Stimulated activated naive B cell treated with anti-CD40 and anti-IgM and Interleukin-4, amounts not matched to agents 10 μg/mL and 1 μg/mL and 100 μg/mL, for 72 hours (primary cell): ENCODE measurements at regions not wholly inside any gene's neighbourhood (a gene's known extent, or its start where the extent isn't known, plus 50 kb on each side); places are given as distances from the start of the nearest gene placed in this dataset.
"Not testable (repeated sequence)": the region's sequence is repeated elsewhere in the genome, so short reads cannot be mapped to it uniquely, and the experiment has no call there.

Experiments used
- ATAC-seq, 2 donors: fragments of 150-1000 bp; cut with Tn5 transposase; replicated peaks; 2 replicates each; pipeline ENCODE4 v1.10.0; 2021; ENCODE audit warnings: moderate library complexity in 1 of 2
- DNase-seq: peaks from one replicate; pipeline ENCODE4 v3.0.0; 2021
- H3K27ac Mint-ChIP-seq: one replicate; pipeline ENCODE4 v1.8.0; 2022; ENCODE audit warnings: mild to moderate bottlenecking, mixed read lengths
- H3K27me3 Mint-ChIP-seq, 2 donors: one replicate each; pipeline ENCODE4 v1.8.0; 2022; ENCODE audit warnings: mixed read lengths in 2 of 2
- H3K36me3 Mint-ChIP-seq, 2 donors: one replicate each; pipeline ENCODE4 v1.8.0; 2022; ENCODE audit warnings: mixed read lengths in 2 of 2, mild to moderate bottlenecking in 1 of 2
- H3K4me1 Mint-ChIP-seq, 2 donors: one replicate each; pipeline ENCODE4 v1.8.0; 2022; ENCODE audit warnings: mixed read lengths in 2 of 2, mild to moderate bottlenecking in 1 of 2
- H3K4me3 Mint-ChIP-seq, 2 donors: one replicate each; pipeline ENCODE4 v1.8.0; 2022; ENCODE audit warnings: mild to moderate bottlenecking in 2 of 2, mixed read lengths in 2 of 2, moderate library complexity in 1 of 2
- H3K9me3 Mint-ChIP-seq, 2 donors: one replicate each; pipeline ENCODE4 v1.8.0; 2022; ENCODE audit warnings: mixed read lengths in 2 of 2, mild to moderate bottlenecking in 1 of 2

DNA sequence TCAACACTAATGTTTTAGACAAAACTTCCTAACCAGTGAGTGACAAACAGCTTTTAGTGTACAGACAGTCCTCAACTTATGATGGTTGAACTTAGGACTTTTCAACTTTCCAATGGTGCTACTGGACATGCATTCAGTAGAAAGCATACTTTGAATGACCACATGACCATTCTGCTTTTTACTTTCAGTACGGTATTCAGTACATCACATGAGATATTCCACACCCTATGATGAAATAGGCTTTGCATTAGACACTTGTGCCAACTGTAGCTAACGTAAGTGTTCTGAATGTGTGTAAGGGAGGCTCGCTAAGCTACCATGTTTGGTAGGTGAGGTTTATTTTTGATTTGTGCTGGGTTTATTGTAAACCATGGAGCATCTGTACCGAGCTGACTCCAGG is 113.7 kb downstream of the WNT7A start:
- H3K4me3 Mint-ChIP-seq = no peak overlapping the region
- no peaks in the 10 kb centered on the region for H3K36me3 Mint-ChIP-seq
- peaks cover 4% of the 10 kb centered on the region in 2 donors for H3K9me3 Mint-ChIP-seq
- DNase-seq (no peak), ATAC-seq (no peak)
- peaks cover under 1 to 6% of the 10 kb centered on the region in 2 donors for H3K27me3 Mint-ChIP-seq
- H3K4me1 Mint-ChIP-seq = no peaks in the 10 kb centered on the region
- H3K27ac Mint-ChIP-seq = no peak overlapping the region

DNA sequence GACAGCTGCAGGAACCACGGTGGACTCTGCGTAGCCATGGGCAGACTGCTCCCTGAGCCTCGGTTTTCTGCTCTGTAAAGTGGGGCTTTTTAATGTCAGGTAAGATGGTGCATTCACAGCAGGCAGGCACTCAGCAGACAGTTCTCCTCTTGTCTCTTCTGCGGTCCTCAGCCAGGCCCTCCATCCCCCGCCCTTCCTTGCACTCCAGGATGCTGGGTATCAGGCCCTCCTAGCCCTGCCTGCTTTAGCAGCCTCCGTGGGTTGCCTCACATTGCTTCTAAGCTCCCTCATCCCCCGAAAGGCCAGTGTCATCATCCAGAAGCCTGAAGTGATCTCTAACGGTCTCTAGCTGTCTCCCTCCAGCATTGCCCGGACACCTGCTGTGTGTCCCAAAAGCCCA is 115.7 kb downstream of the WNT7A start:
- H3K9me3 Mint-ChIP-seq = peaks cover 4% of the 10 kb centered on the region in 2 donors
- no peak for DNase-seq
- no peaks in the 10 kb centered on the region for H3K36me3 Mint-ChIP-seq
- no peaks in the 10 kb centered on the region for H3K4me1 Mint-ChIP-seq
- ATAC-seq = no peak
- peaks cover 5 to 8% of the 10 kb centered on the region in 2 donors for H3K27me3 Mint-ChIP-seq
- no peak overlapping the region for H3K4me3 Mint-ChIP-seq
- no peak overlapping the region for H3K27ac Mint-ChIP-seq

DNA sequence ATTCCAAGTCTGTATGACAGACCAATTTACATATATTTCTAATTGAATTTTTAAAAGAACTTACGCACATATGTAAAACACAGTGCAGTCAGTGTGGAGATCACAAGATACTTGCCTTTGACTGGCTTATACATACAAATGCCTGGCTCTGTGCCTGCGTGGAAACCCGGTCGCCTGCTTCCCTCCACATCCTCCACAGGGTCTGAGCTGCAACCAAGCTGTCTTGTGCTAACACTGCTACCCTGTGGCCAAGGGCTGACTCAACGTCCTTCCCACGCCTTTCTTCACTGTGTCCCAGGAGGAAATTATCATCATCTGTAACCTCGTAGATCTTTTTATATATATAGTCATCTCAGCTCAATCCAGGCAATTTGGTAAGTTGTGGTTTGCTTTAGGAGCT is 117.0 kb downstream of the WNT7A start:
- Mint-ChIP-seq H3K4me1 (no peaks in the 10 kb centered on the region), H3K4me3 (no peak overlapping the region), H3K27me3 (peaks cover 9 to 17% of the 10 kb centered on the region in 2 donors), H3K27ac (no peak overlapping the region), H3K36me3 (no peaks in the 10 kb centered on the region), H3K9me3 (peaks cover 4% of the 10 kb centered on the region in 2 donors)
- DNase-seq = no peak
- no peak for ATAC-seq

DNA sequence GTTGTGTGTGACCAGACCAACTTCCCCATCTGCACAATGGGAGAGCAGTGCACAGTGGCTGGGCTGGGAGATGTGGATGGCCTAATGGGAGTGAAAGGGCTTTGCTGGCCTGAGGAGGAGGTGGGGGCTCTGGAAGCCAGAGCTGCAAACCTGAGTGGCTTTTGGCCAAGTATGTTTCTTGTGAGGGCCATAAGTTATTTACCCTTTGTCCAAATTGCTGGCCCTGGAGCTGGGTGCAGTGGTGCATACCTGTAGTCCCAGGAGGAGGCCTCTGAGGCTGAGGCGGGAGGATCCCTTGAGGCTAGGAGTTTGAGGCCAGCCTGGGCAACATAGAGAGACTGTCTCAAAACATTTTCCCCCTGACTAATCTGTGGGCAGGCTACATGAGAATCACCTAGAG is 129.1 kb downstream of the WNT7A start:
- Mint-ChIP-seq H3K36me3 (no peaks in the 10 kb centered on the region), H3K4me1 (no peaks in the 10 kb centered on the region), H3K27me3 (peaks cover 10 to 27% of the 10 kb centered on the region in 2 donors), H3K9me3 (peaks cover 4 to 12% of the 10 kb centered on the region in 2 donors), H3K27ac (no peak overlapping the region), H3K4me3 (no peak overlapping the region)
- no peak for DNase-seq
- no peak for ATAC-seq

DNA sequence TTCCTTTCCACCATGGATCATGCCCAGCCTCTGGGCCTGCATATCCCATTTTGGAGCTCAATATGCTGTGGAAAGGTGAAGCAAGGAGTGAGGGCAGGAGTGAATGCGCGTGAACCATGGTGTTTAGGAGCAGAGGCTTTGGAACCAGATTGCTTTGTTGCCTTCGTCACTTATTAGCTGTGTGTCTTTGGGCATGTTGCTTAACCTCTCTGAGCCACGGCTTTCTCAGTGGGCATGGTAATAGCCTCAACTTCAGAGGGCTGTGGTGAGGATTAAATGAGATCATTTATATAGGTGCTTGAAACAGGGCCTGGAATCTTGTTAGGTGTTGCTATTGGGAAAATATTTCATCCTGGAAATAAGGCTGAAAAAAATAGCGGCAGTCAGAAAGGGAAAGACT is 129.7 kb downstream of the WNT7A start:
- Mint-ChIP-seq H3K27ac (no peak overlapping the region), H3K9me3 (peaks cover 2 to 8% of the 10 kb centered on the region in 2 donors), H3K27me3 (peaks cover 10 to 27% of the 10 kb centered on the region in 2 donors), H3K36me3 (no peaks in the 10 kb centered on the region), H3K4me1 (no peaks in the 10 kb centered on the region), H3K4me3 (no peak overlapping the region)
- ATAC-seq = no peak
- DNase-seq = no peak

DNA sequence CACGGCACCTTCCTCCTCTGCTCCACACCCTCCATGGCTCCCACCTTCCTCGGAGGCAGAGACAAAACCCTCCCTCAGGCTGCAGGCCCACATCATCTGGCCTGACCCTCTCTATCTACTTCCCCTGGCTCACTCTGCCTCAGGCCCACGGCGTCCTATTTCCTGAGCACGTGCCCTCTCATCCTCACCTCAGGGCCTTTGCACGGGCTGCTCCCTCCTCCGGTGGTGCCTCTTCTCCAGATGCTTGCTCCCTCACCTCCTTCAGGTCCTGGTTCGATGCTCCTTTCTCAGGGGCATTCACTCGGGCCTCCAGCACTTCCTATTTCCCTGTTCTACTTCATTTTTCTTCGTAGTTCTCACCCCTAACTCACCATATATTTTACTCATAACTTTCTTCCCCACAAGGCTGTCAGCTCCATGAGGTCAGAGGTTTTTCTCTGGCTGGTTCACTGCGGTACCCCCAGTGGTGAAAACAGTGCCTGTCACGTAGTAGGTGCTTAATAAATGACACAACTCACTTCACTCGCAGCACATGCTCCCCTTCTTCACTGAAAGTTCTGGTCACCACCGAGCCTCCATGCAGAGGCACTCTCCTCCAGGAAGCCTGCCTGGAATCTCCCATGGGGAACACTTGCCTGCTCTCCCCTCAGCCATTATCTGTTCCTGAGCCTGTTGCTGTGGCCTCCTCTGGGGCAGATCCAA is 130.7 kb downstream of the WNT7A start:
- H3K9me3 Mint-ChIP-seq = peaks cover under 1 to 1% of the 10 kb centered on the region in 2 donors
- no peaks in the 10 kb centered on the region for H3K36me3 Mint-ChIP-seq
- no peak overlapping the region for H3K4me3 Mint-ChIP-seq
- H3K27ac Mint-ChIP-seq = no peak overlapping the region
- peaks cover 0 to under 1% of the 10 kb centered on the region in 2 donors for H3K4me1 Mint-ChIP-seq
- DNase-seq = no peak
- peaks cover 10 to 30% of the 10 kb centered on the region in 2 donors for H3K27me3 Mint-ChIP-seq
- peak in 1 of 2 donors; percentile 16 for ATAC-seq

DNA sequence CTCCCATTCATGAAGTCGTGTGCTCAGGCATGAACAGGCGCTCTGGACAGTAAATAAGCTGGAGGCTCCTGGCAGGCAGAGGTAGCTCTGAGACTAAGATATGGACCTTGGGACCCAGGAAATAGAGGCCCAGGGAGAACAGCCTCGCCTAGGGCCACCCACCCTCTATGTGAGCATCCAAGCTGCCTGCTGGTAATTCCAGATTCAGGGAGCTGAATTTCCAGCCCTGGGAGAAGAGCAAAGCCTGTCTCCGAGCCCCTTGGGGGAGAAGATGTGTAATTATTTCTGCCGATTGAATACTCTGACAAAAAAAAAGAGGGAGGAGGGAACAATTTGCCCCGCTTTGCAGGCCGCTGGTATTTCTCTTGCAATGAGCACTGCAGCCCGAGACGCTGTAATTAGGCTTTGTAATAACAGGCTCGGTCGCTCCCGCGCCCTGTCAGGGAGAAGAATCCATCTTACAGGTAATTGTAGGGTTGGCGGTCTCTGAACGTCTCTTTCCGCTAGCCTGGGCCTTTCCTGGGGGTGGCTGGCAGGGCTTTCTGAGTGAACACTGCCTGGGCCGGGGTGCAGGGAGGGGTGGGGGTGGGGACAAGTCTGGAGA is 131.5 kb downstream of the WNT7A start:
- Mint-ChIP-seq H3K4me1 (peaks cover 0 to 5% of the 10 kb centered on the region in 2 donors), H3K27ac (no peak overlapping the region), H3K36me3 (no peaks in the 10 kb centered on the region)

DNA sequence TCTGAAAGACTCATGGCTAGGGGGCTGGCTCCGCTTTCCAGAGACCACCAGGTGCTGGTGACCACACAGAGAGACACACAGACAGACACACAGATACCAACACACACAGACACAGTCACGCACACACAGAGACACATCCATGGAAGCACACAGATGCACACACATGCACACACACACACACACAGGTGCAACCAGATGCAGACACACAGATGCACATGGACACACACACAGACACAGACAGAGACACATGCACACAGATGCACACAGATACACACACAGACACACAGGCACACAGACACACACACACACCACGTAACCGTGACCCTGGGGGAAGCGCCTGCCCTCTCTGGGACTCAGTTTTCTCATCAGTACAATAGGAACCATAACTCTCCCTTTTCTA is 132.2 kb downstream of the WNT7A start:
- H3K27ac Mint-ChIP-seq = no peak overlapping the region
- DNase-seq = no peak
- ATAC-seq = no peak
- H3K4me3 Mint-ChIP-seq = no peak overlapping the region
- H3K27me3 Mint-ChIP-seq = peaks cover 13 to 35% of the 10 kb centered on the region in 2 donors
- H3K9me3 Mint-ChIP-seq = peaks cover 9% of the 10 kb centered on the region in 2 donors
- peaks cover 0 to 5% of the 10 kb centered on the region in 2 donors for H3K4me1 Mint-ChIP-seq
- peaks cover 0 to 2% of the 10 kb centered on the region in 2 donors for H3K36me3 Mint-ChIP-seq

More for the DNA sequence above, 131.5 kb downstream of the WNT7A start:
- DNase-seq (no peak), ATAC-seq (no peak)
- peaks cover 5 to 6% of the 10 kb centered on the region in 2 donors for H3K9me3 Mint-ChIP-seq
- H3K4me3 Mint-ChIP-seq = no peak overlapping the region
- peaks cover 10 to 35% of the 10 kb centered on the region in 2 donors for H3K27me3 Mint-ChIP-seq

DNA sequence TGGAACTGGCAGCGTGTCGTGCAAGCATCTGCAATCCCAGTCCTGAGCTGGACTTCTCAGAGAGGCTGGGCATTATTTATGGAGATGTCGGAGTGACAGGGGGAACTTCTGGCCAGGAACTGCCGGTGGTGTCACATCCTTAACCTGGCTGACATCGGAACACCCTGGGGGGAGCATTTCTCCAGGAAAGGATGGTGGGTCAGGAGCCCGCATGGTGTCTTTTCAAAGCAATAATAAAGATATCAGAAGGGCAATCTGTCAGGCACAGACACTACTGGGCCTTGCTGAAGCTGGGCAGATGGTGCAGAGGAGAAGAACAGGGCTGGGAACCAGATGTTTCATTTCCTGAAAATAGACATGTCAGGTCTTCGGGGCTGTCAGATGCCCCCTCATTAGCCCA is 133.5 kb downstream of the WNT7A start:
- peaks cover 0 to 5% of the 10 kb centered on the region in 2 donors for H3K36me3 Mint-ChIP-seq
- DNase-seq (no peak), ATAC-seq (no peak)
- peaks cover 24 to 37% of the 10 kb centered on the region in 2 donors for H3K27me3 Mint-ChIP-seq
- H3K4me3 Mint-ChIP-seq = no peak overlapping the region
- H3K4me1 Mint-ChIP-seq = peaks cover 0 to 5% of the 10 kb centered on the region in 2 donors
- H3K27ac Mint-ChIP-seq = no peak overlapping the region
- H3K9me3 Mint-ChIP-seq = peaks cover 10 to 15% of the 10 kb centered on the region in 2 donors

DNA sequence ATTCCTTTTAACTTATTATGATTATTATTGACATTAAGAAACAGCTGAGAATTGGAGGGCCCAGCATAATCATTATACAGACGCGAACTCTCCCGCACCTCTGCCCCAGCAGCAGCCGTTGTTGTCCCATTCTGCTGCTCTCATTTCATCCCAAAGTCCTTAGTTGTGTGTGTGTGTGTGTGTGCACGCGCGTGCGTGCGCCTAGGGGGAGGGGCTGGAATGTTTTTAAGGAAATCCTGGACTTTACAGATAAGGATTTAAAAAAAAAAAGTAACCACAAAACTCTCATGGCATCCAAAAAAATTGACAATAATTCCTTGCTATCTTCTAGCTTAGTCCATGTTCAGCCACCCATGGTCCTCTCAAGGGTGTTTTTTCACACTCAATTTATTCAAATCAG is 134.2 kb downstream of the WNT7A start:
- Mint-ChIP-seq H3K4me1 (peaks cover 0 to 5% of the 10 kb centered on the region in 2 donors), H3K27me3 (peaks cover 30 to 44% of the 10 kb centered on the region in 2 donors), H3K4me3 (no peak overlapping the region)

DNA sequence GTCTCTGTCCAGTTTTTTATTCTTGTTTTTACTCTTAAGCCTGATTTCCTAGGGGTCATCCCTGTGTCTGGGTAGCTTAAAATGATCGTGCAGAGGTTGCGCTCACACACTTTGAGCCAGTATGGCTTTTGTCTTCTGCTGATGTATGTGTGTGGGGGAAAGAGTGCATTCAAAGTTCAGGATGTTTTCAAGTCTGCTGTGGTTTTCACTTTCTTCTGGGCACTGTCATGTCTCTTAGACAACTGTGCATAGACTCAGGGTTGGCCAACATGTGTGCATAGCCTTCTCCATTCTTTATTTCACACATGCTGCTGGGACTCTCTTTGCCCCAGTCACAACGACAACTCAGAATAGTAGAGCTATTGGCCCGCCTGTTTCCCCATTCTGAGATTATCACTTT is 139.1 kb downstream of the WNT7A start:
- H3K36me3 Mint-ChIP-seq = peaks cover 0 to 5% of the 10 kb centered on the region in 2 donors
- peaks cover 32 to 33% of the 10 kb centered on the region in 2 donors for H3K9me3 Mint-ChIP-seq
- peaks cover 0 to 5% of the 10 kb centered on the region in 2 donors for H3K4me1 Mint-ChIP-seq
- ATAC-seq (no peak), DNase-seq (no peak)
- H3K4me3 Mint-ChIP-seq = no peak overlapping the region
- H3K27ac Mint-ChIP-seq = no peak overlapping the region
- peaks cover 21 to 32% of the 10 kb centered on the region in 2 donors for H3K27me3 Mint-ChIP-seq

More for the DNA sequence above, 134.2 kb downstream of the WNT7A start:
- H3K27ac Mint-ChIP-seq = no peak overlapping the region
- peaks cover 0 to 5% of the 10 kb centered on the region in 2 donors for H3K36me3 Mint-ChIP-seq
- peaks cover 15 to 19% of the 10 kb centered on the region in 2 donors for H3K9me3 Mint-ChIP-seq
- ATAC-seq (no peak), DNase-seq (no peak)

DNA sequence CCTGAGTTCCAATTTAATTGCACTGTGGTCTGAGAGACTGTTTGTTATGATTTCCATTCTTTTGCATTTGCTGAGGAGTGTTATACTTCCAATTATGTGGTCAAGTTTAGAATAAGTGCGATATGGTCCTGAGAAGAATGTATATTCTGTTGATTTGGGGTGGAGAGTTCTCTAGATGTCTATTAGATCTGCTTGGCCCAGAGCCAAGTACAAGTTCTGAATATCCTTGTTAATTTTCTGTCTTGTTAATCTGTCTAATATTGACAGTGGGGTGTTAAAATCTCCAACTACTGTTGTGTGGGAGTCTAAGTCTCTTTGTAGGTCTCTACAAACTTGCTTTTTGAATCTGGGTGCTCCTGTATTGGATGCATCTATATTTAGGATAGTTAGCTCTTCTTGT is 146.1 kb downstream of the WNT7A start:
- H3K9me3 Mint-ChIP-seq = peaks cover 26 to 36% of the 10 kb centered on the region in 2 donors
- not testable (repeated sequence) for H3K4me1 Mint-ChIP-seq, H3K36me3 Mint-ChIP-seq, DNase-seq, H3K4me3 Mint-ChIP-seq, H3K27ac Mint-ChIP-seq, ATAC-seq
- peaks cover 64 to 74% of the 10 kb centered on the region in 2 donors for H3K27me3 Mint-ChIP-seq

DNA sequence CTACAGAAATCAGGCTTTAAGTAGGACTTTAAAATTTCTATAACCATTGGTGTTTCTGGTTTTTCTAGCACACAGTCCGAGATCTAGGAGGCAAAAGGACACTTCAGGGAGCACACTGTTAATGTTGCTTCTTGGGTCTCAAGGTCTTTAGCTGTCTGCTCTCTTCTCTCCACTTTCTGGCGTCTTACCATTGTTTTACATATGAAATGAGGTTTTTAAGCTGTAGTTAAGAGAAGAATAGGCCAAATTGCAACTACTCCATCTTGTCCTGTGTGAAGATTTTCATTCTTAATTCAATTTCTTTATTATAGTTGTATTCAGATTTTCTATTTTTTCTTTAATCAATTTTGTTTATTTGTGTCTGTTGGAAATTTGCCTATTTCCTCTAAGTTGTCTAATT is 151.4 kb downstream of the WNT7A start:
- no peak overlapping the region for H3K4me3 Mint-ChIP-seq
- peaks cover 42 to 67% of the 10 kb centered on the region in 2 donors for H3K27me3 Mint-ChIP-seq
- ATAC-seq = no peak
- H3K4me1 Mint-ChIP-seq = no peaks in the 10 kb centered on the region
- no peak for DNase-seq
- peaks cover 0 to 4% of the 10 kb centered on the region in 2 donors for H3K36me3 Mint-ChIP-seq
- no peak overlapping the region for H3K27ac Mint-ChIP-seq
- peaks cover 8 to 20% of the 10 kb centered on the region in 2 donors for H3K9me3 Mint-ChIP-seq

DNA sequence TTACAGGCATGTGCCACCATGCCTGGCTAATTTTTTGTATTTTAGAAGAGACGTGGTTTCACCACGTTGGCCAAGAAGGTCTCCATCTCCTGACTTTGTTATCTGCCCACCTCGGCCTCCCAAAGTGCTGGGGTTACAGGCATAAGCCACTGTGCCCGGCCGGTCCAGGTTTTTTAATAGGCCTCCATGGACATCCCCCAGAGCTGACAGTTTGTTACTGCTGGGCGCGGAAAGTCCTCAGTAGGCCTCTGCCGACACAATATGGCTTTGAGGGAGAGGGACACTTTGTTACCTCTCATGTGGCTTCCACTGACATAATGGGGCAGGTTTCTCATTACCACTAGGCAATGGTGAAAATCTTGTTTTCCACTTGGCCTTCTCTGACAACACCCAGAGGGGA is 152.0 kb downstream of the WNT7A start:
- Mint-ChIP-seq H3K36me3 (no peaks in the 10 kb centered on the region), H3K4me3 (no peak overlapping the region), H3K27me3 (peaks cover 36 to 66% of the 10 kb centered on the region in 2 donors), H3K9me3 (peaks cover 10 to 19% of the 10 kb centered on the region in 2 donors), H3K4me1 (no peaks in the 10 kb centered on the region), H3K27ac (no peak overlapping the region)
- no peak for DNase-seq
- ATAC-seq = no peak

DNA sequence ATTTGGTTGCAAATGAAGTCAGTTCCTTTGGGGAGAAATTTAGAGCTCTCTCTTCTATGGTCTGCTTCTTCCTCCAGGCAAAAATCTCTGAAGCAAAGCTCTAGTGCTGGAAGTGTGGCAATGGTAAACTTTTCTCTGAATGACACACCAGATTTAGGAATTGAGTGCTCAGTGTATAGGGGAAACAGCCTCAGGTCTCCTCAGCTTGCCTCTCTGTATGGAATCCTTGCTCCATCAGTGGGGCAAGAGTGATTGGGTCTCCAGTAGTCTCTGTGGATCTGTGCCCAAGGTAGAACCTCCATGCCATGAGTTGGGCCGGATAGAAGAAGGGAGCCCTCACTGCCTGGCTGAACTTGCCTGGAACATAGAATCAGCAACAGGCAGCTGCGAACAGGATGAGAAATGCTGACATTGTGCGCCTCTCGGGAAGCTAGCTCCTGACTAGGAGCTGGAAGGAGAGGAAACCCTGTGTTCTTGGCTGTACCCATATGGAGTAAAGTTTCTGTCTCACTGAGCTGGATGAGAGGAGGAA is 156.1 kb downstream of the WNT7A start:
- no peak for ATAC-seq
- no peak overlapping the region for H3K27ac Mint-ChIP-seq
- peaks cover 0 to 4% of the 10 kb centered on the region in 2 donors for H3K36me3 Mint-ChIP-seq
- peaks cover 12 to 16% of the 10 kb centered on the region in 2 donors for H3K9me3 Mint-ChIP-seq
- H3K27me3 Mint-ChIP-seq = peaks cover under 1 to 29% of the 10 kb centered on the region in 2 donors
- no peaks in the 10 kb centered on the region for H3K4me1 Mint-ChIP-seq
- H3K4me3 Mint-ChIP-seq = no peak overlapping the region
- DNase-seq = no peak
